K562 (cell line): ENCODE measurements at regions not wholly inside any gene's neighbourhood (a gene's known extent, or its start where the extent isn't known, plus 50 kb on each side); places are given as distances from the start of the nearest gene placed in this dataset.

Experiments used
- ATAC-seq: fragments of 200-7000 bp; cut with Tn5 transposase; 3 replicates; pipeline ENCODE4 v1.9.1; 2020; ENCODE audit warnings: moderate library complexity
- BruUV-seq: library from RNA; stranded (reverse); fragments of 400-500 nt; replicated peaks from 2 replicates; lab custom pipeline; 2021; lab: Mats Ljungman, UMichigan
- CTCF ChIA-PET: fragments of 300-600 bp; formaldehyde crosslinking; extraction: SDS; loops from one replicate; lab custom pipeline; 2021; ENCODE audit warnings: low intra/inter-chr PET ratio; lab: Yijun Ruan, JAX
- POLR2A ChIA-PET: fragments of 300-600, 350-650 bp; sonication (Branson Sonifier 250); formaldehyde crosslinking; extraction: SDS; loops from one replicate; lab custom pipeline; 2021; ENCODE audit warnings: antibody characterized with exemption, inconsistent platforms; lab: Yijun Ruan, JAX
- DNase-seq, 4 experiments: peaks; one replicate each; pipeline versions ENCODE4 v3.0.0 to v3.0.0-alpha.2; 2011 to 2018; ENCODE audit warnings: low spot score in 3 of 4, mixed read lengths in 3 of 4; ENCODE audit errors: extremely low read depth in 1 of 4
- FAIRE-seq: peaks from 2 replicates; lab custom pipeline; 2011; peaks lifted over from hg19 to GRCh38; lab: Jason Lieb, UNC
- H2AFZ ChIP-seq: 2 replicates; pipeline ENCODE4 v1.6.0; 2011; ENCODE audit warnings: low read depth, low read length, control low read depth, inconsistent platforms
- H3K27ac ChIP-seq: fragments of 200-600 bp; 3 replicates; pipeline ENCODE4 v1.8.0; 2011; ENCODE audit warnings: low read depth, mild to moderate bottlenecking, control low read depth, inconsistent platforms, low read length, moderate library complexity, mixed read lengths; ENCODE audit errors: extremely low read depth
- H3K27me3 ChIP-seq, 2 experiments: fragments of 300-600 bp in 1 of 2; 2 replicates in 1 of 2; 3 replicates in 1 of 2; pipeline versions ENCODE4 v1.6.0 to v1.8.0; 2011; ENCODE audit warnings: inconsistent platforms in 2 of 2, low read length in 2 of 2, mild to moderate bottlenecking in 1 of 2, mixed read lengths in 1 of 2, moderate library complexity in 1 of 2; ENCODE audit not compliant: control insufficient read depth in 2 of 2, insufficient read depth in 2 of 2
- H3K36me3 ChIP-seq: fragments of 300-600 bp; 3 replicates; pipeline ENCODE4 v1.8.0; 2011; ENCODE audit warnings: mild to moderate bottlenecking, low read length, inconsistent platforms; ENCODE audit not compliant: control insufficient read depth, insufficient read depth
- H3K4me1 ChIP-seq, 2 experiments: fragments of 200-600 bp in 1 of 2; replicated peaks in 1 of 2; 2 replicates in 1 of 2; 3 replicates in 1 of 2; pipeline versions ENCODE4 v1.5.1 to v1.8.0; 2011; ENCODE audit warnings: inconsistent platforms in 2 of 2, low read length in 2 of 2, mild to moderate bottlenecking in 1 of 2, mixed read lengths in 1 of 2, moderate library complexity in 1 of 2; ENCODE audit not compliant: control insufficient read depth in 2 of 2, insufficient read depth in 2 of 2
- H3K4me2 ChIP-seq: 2 replicates; pipeline ENCODE4 v1.6.1; 2011; ENCODE audit warnings: low read length, control low read depth, inconsistent platforms, mixed read lengths; ENCODE audit not compliant: insufficient read depth
- H3K4me3 ChIP-seq: fragments of 200-600 bp; sonication (generic), shearing (Covaris generic); 2 replicates; pipeline ENCODE4 v1.5.1; 2016; ENCODE audit warnings: control low read depth, inconsistent platforms
- H3K79me2 ChIP-seq: fragments of 200-600 bp; 3 replicates; pipeline ENCODE4 v1.8.0; 2011; ENCODE audit warnings: low read length, inconsistent platforms; ENCODE audit not compliant: control insufficient read depth, insufficient read depth
- H3K9ac ChIP-seq, 2 experiments: 2 replicates each; pipeline versions ENCODE4 v1.6.0 to v1.6.1; 2011; ENCODE audit warnings: low read depth in 2 of 2, low read length in 2 of 2, control low read depth in 1 of 2, inconsistent platforms in 1 of 2, mild to moderate bottlenecking in 1 of 2, mixed read lengths in 1 of 2; ENCODE audit not compliant: insufficient read depth in 1 of 2
- H3K9me1 ChIP-seq: one replicate; pipeline ENCODE4 v1.6.0; 2011; ENCODE audit warnings: inconsistent platforms, mild to moderate bottlenecking, low read length, moderate library complexity; ENCODE audit not compliant: control insufficient read depth, insufficient read depth
- H3K9me3 ChIP-seq: replicated peaks from 2 replicates; pipeline ENCODE4 v1.5.1; 2011; ENCODE audit warnings: low read depth, low read length, inconsistent platforms; ENCODE audit not compliant: control insufficient read depth, insufficient read depth
- H4K20me1 ChIP-seq: replicated peaks from 2 replicates; pipeline ENCODE4 v1.6.1; 2011; ENCODE audit warnings: low read length, inconsistent platforms, mixed read lengths; ENCODE audit not compliant: control insufficient read depth, insufficient read depth
- CBFA2T2 ChIP-seq: fragments of 450-650 bp; conservative IDR thresholded peaks from 2 replicates; pipeline ENCODE4 v1.6.1; 2017; ENCODE audit warnings: mild to moderate bottlenecking
- MAFF ChIP-seq: IDR thresholded peaks from 2 replicates; pipeline ENCODE4 v1.6.1; 2012; ENCODE audit warnings: low read length, improper control_type of control experiment
- MAFG ChIP-seq: fragments of 450-650 bp; conservative IDR thresholded peaks from 2 replicates; pipeline ENCODE4 v1.6.1; 2016; ENCODE audit warnings: missing genetic modification characterization, missing compliant biosample characterization
- MAFK ChIP-seq: IDR thresholded peaks from 2 replicates; pipeline ENCODE4 v1.6.1; 2011; ENCODE audit warnings: low read length, improper control_type of control experiment
- NR2C2 ChIP-seq, 2 experiments: fragments of 200-800 bp in 1 of 2; sonication (Bioruptor generic) in 1 of 2; sonication (generic) in 1 of 2; formaldehyde crosslinking in 1 of 2; IDR thresholded peaks; 2 replicates each; pipeline versions ENCODE4 v1.6.1 to v1.8.0; 2016 to 2022; ENCODE audit warnings: mild to moderate bottlenecking in 1 of 2, missing compliant biosample characterization in 1 of 2, missing genetic modification characterization in 1 of 2, missing genetic modification reagents in 1 of 2
- POLR2AphosphoS5 ChIP-seq: IDR thresholded peaks from 2 replicates; pipeline ENCODE4 v1.6.1; 2011; ENCODE audit warnings: mild to moderate bottlenecking, low read depth, low read length, moderate library complexity; ENCODE audit not compliant: control insufficient read depth, insufficient read depth
- POLR2G ChIP-seq: fragments of 200-400 bp; formaldehyde crosslinking; IDR thresholded peaks from 2 replicates; pipeline ENCODE4 v1.6.1; 2017; ENCODE audit warnings: low read depth, mild to moderate bottlenecking, antibody characterized with exemption, low read length, moderate library complexity
- TEAD4 ChIP-seq, 2 experiments: sonication (generic) in 1 of 2; formaldehyde crosslinking in 1 of 2; IDR thresholded peaks; 2 replicates each; pipeline versions ENCODE4 v1.6.1 to v1.8.0; 2012 to 2022; ENCODE audit warnings: borderline replicate concordance in 1 of 2, inconsistent platforms in 1 of 2, low read length in 1 of 2, mild to moderate bottlenecking in 1 of 2, missing genetic modification reagents in 1 of 2
- ZNF232 ChIP-seq: sonication (generic); formaldehyde crosslinking; IDR thresholded peaks from 2 replicates; pipeline ENCODE4 v1.8.0; 2022; ENCODE audit warnings: mild to moderate bottlenecking, missing genetic modification reagents
- ZNF316 ChIP-seq: fragments of 450-650 bp; IDR thresholded peaks from 2 replicates; pipeline ENCODE4 v1.6.1; 2016
- ZNF75A ChIP-seq: fragments of 450-650 bp; formaldehyde crosslinking; IDR thresholded peaks from 2 replicates; pipeline ENCODE4 v1.4.0; 2020; ENCODE audit warnings: mild to moderate bottlenecking
- ZNF766 ChIP-seq: fragments of 200-800 bp; sonication (Bioruptor generic); conservative IDR thresholded peaks from 2 replicates; pipeline ENCODE4 v1.6.1; 2016; ENCODE audit warnings: missing genetic modification characterization, missing compliant biosample characterization
- ZNF77 ChIP-seq: fragments of 250-450 bp; sonication (Bioruptor Pico); IDR thresholded peaks from 2 replicates; pipeline ENCODE4 v1.5.0; 2020
- ZNF778 ChIP-seq: fragments of 450-650 bp; formaldehyde crosslinking; IDR thresholded peaks from 2 replicates; pipeline ENCODE4 v1.4.0; 2020; ENCODE audit warnings: mild to moderate bottlenecking, moderate library complexity
- WGBS: fragments of 100-300 bp; shearing (Covaris generic); methylation state at CpG from one replicate; pipeline ENCODE4 v1.1.6; 2016; ENCODE audit warnings: low coverage, mixed read lengths; ENCODE audit not compliant: insufficient coverage; ENCODE audit errors: missing lambda C conversion rate; 5-methylcytosine and 5-hydroxymethylcytosine counted together
- in situ Hi-C: fragments of 300-500 bp; cut with MboI; formaldehyde crosslinking; loops from 4 replicates; pipeline ENCODE4 v1.15.0; 2018; ENCODE audit warnings: inconsistent platforms, mixed read lengths
- intact Hi-C: fragments of 100-400 bp; cut with micrococcal nuclease; formaldehyde crosslinking; loops from 2 replicates; pipeline ENCODE4 v1.14.2; 2022

GRCh38 chr4:37762991-37763368 lies 63.5 kb upstream of the PGM2 start:
- no peaks in the 10 kb centered on the region for H3K9me3 ChIP-seq
- no peak overlapping the region for H3K4me2 ChIP-seq
- no peak overlapping the region for H3K9ac ChIP-seq
- ChIA-PET CTCF (no interaction called here), POLR2A (no interaction called here)
- WGBS: 0% methylated on average over 4 of the region's 4 CpGs
- DNase-seq (no peak), ATAC-seq (no peak), FAIRE-seq (no peak)
- intact Hi-C loops: no loop called here
- in situ Hi-C loops: no loop called here
- no peaks in the 10 kb centered on the region for H4K20me1 ChIP-seq
- H2AFZ ChIP-seq: no peak overlapping the region
- TF ChIP-seq POLR2G (no peak), MAFG (peak; percentile 42), ZNF232 (CRISPR knock-in tag) (no peak), ZNF316 (peak; percentile 64), ZNF778 (CRISPR knock-in tag) (no peak), POLR2AphosphoS5 (no peak), TEAD4 (IDR thresholded peaks at IDR 0.05; ENCODE audit: low read length) (no peak), TEAD4 (CRISPR knock-in tag; IDR thresholded peaks at IDR 0.05; ENCODE audit: borderline replicate concordance) (no peak), MAFK (0 out of 2 replicates have a peak, but pooled peaks have one; percentile 34), ZNF77 (CRISPR knock-in tag) (no peak), CBFA2T2 (no peak), ZNF75A (CRISPR knock-in tag) (no peak), ZNF766 (no peak), MAFF (peak; percentile 34; the same call in 1 of the 2 replicates), NR2C2 (CRISPR knock-in tag; IDR thresholded peaks at IDR 0.05) (no peak), NR2C2 (tag; IDR thresholded peaks at IDR 0.05) (peak; percentile 43; the same call in 1 of the 2 replicates)
- no peaks in the 10 kb centered on the region for H3K4me1 ChIP-seq
- H3K9me1 ChIP-seq: no peaks in the 10 kb centered on the region
- peaks cover 4 to 17% of the 10 kb centered on the region in 2 experiments; a peak in 4 of 5 replicates for H3K27me3 ChIP-seq
- no peak overlapping the region for H3K27ac ChIP-seq
- BruUV-seq: no TSS peak
- H3K4me3 ChIP-seq: no peak overlapping the region
- no peaks in the 10 kb centered on the region for H3K36me3 ChIP-seq
- no peaks in the 10 kb centered on the region for H3K79me2 ChIP-seq
